Liver (tissue), 3 donors: ENCODE measurements at regions not wholly inside any gene's neighbourhood (a gene's known extent, or its start where the extent isn't known, plus 50 kb on each side); places are given as distances from the start of the nearest gene placed in this dataset.

ENCODE experiments used
- ATF3 ChIP-seq: IDR thresholded peaks from 2 replicates; pipeline ENCODE4 v1.6.1; 2016; ENCODE audit warnings: antibody characterized with exemption
- EGR1 ChIP-seq, 2 donors: IDR thresholded peaks; 2 replicates each; pipeline ENCODE4 v1.6.1; 2016 to 2018; ENCODE audit warnings: antibody characterized with exemption in 2 of 2, low read depth in 2 of 2
- FOXA2 ChIP-seq: IDR thresholded peaks from 2 replicates; pipeline ENCODE4 v1.6.1; 2016; ENCODE audit warnings: antibody characterized with exemption
- JUND ChIP-seq, 2 donors: IDR thresholded peaks; 2 replicates each; pipeline ENCODE4 v1.6.1; 2016; ENCODE audit warnings: antibody characterized with exemption in 2 of 2
- RAD21 ChIP-seq, 2 donors: IDR thresholded peaks; 2 replicates each; pipeline ENCODE4 v1.6.1; 2016; ENCODE audit warnings: antibody characterized with exemption in 2 of 2, mild to moderate bottlenecking in 2 of 2
- RXRA ChIP-seq, 2 donors: IDR thresholded peaks; 2 replicates each; pipeline ENCODE4 v1.6.1; 2017 to 2018; ENCODE audit warnings: antibody characterized with exemption in 2 of 2, mild to moderate bottlenecking in 1 of 2
- SP1 ChIP-seq: IDR thresholded peaks from 2 replicates; pipeline ENCODE4 v1.6.1; 2018; ENCODE audit warnings: antibody characterized with exemption, mild to moderate bottlenecking
- TAF1 ChIP-seq: conservative IDR thresholded peaks from 2 replicates; pipeline ENCODE4 v1.6.1; 2016; ENCODE audit warnings: antibody characterized with exemption, mild to moderate bottlenecking
- YY1 ChIP-seq: IDR thresholded peaks from 2 replicates; pipeline ENCODE4 v1.6.1; 2016; ENCODE audit warnings: antibody characterized with exemption, mild to moderate bottlenecking
- TF ChIP-seq, protein P1 (sequence below): fragments of 150-350 bp; IDR thresholded peaks from 2 replicates; pipeline ENCODE4 v1.5.1; 2017; ENCODE audit warnings: improper control_type of control experiment, low read depth, low read length; ENCODE audit not compliant: missing input control
- TF ChIP-seq, protein P2 (sequence below): IDR thresholded peaks from 2 replicates; pipeline ENCODE4 v1.6.1; 2016; ENCODE audit warnings: antibody characterized with exemption
- TF ChIP-seq, protein P3 (sequence below): IDR thresholded peaks from 2 replicates; pipeline ENCODE4 v1.6.1; 2016; ENCODE audit warnings: antibody characterized with exemption, mild to moderate bottlenecking
- donor health status: healthy.
- donor health status: healthy.

DNA sequence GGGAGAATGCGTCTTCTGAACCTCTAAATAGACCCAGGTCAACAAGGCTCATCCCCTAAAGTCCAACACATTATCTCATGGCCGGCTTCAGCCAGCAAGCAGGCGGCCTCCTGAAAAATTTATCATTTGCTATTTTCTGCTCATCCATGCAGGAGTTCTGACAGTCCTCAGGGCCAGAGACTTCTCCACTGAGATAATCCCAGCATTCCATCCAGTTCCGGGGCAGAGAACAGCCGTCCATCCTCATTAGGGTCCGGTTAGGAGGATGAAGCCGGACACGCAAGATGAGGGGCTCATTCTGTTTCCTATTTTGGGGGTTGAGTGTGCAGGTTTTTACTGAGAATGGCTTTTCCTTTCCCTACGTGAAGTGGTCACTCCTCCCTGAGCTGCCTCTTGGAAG lies 258.1 kb downstream of the PREX1 start:
- TF ChIP-seq, protein P1, sequence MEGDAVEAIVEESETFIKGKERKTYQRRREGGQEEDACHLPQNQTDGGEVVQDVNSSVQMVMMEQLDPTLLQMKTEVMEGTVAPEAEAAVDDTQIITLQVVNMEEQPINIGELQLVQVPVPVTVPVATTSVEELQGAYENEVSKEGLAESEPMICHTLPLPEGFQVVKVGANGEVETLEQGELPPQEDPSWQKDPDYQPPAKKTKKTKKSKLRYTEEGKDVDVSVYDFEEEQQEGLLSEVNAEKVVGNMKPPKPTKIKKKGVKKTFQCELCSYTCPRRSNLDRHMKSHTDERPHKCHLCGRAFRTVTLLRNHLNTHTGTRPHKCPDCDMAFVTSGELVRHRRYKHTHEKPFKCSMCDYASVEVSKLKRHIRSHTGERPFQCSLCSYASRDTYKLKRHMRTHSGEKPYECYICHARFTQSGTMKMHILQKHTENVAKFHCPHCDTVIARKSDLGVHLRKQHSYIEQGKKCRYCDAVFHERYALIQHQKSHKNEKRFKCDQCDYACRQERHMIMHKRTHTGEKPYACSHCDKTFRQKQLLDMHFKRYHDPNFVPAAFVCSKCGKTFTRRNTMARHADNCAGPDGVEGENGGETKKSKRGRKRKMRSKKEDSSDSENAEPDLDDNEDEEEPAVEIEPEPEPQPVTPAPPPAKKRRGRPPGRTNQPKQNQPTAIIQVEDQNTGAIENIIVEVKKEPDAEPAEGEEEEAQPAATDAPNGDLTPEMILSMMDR: no peak
- TF ChIP-seq FOXA2 (no peak), RAD21 (IDR thresholded peaks at IDR 0.05) (no peak), TAF1 (no peak), ATF3 (no peak), YY1 (no peak), EGR1 (IDR thresholded peaks at IDR 0.05; ENCODE audit: low read depth in 2 of 2) (no peak), JUND (IDR thresholded peaks at IDR 0.05) (no peak), RXRA (IDR thresholded peaks at IDR 0.05) (no peak), SP1 (no peak)
- TF ChIP-seq, protein P2, sequence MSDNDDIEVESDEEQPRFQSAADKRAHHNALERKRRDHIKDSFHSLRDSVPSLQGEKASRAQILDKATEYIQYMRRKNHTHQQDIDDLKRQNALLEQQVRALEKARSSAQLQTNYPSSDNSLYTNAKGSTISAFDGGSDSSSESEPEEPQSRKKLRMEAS: no peak
- TF ChIP-seq, protein P3, sequence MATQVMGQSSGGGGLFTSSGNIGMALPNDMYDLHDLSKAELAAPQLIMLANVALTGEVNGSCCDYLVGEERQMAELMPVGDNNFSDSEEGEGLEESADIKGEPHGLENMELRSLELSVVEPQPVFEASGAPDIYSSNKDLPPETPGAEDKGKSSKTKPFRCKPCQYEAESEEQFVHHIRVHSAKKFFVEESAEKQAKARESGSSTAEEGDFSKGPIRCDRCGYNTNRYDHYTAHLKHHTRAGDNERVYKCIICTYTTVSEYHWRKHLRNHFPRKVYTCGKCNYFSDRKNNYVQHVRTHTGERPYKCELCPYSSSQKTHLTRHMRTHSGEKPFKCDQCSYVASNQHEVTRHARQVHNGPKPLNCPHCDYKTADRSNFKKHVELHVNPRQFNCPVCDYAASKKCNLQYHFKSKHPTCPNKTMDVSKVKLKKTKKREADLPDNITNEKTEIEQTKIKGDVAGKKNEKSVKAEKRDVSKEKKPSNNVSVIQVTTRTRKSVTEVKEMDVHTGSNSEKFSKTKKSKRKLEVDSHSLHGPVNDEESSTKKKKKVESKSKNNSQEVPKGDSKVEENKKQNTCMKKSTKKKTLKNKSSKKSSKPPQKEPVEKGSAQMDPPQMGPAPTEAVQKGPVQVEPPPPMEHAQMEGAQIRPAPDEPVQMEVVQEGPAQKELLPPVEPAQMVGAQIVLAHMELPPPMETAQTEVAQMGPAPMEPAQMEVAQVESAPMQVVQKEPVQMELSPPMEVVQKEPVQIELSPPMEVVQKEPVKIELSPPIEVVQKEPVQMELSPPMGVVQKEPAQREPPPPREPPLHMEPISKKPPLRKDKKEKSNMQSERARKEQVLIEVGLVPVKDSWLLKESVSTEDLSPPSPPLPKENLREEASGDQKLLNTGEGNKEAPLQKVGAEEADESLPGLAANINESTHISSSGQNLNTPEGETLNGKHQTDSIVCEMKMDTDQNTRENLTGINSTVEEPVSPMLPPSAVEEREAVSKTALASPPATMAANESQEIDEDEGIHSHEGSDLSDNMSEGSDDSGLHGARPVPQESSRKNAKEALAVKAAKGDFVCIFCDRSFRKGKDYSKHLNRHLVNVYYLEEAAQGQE: no peak
